GM23338 (cell line): ENCODE measurements at regions not wholly inside any gene's neighbourhood (a gene's known extent, or its start where the extent isn't known, plus 50 kb on each side); places are given as distances from the start of the nearest gene placed in this dataset.

Experiments
- ATAC-seq: fragments of 200-7000 bp; cut with Tn5 transposase; 3 replicates; pipeline ENCODE4 v1.9.1; 2020
- DNase-seq: peaks from one replicate; pipeline ENCODE4 v3.0.0-alpha.2; 2015; ENCODE audit warnings: low spot score
- H2AFZ ChIP-seq: fragments of 200-600 bp; sonication (generic); 2 replicates; pipeline ENCODE4 v1.8.0; 2016; ENCODE audit warnings: antibody characterized with exemption, mild to moderate bottlenecking, moderate library complexity
- H3F3A ChIP-seq: fragments of 200-600 bp; sonication (generic); replicated peaks from 2 replicates; pipeline ENCODE4 v1.8.0; 2017; ENCODE audit warnings: antibody characterized with exemption, mixed run types, low read depth
- H3K27ac ChIP-seq: fragments of 200-600 bp; sonication (generic); 2 replicates; pipeline ENCODE4 v1.6.1; 2016; ENCODE audit warnings: low read depth
- H3K27me3 ChIP-seq: fragments of 200-600 bp; sonication (generic); 2 replicates; pipeline ENCODE4 v1.8.0; 2016; ENCODE audit warnings: mild to moderate bottlenecking, mixed run types, moderate library complexity; ENCODE audit not compliant: insufficient read depth
- H3K36me3 ChIP-seq: fragments of 200-600 bp; sonication (generic); 2 replicates; pipeline ENCODE4 v1.8.0; 2016; ENCODE audit warnings: mild to moderate bottlenecking; ENCODE audit not compliant: insufficient read depth
- H3K4me1 ChIP-seq: fragments of 200-600 bp; sonication (generic); 2 replicates; pipeline ENCODE4 v1.8.0; 2016; ENCODE audit warnings: mild to moderate bottlenecking, moderate library complexity; ENCODE audit not compliant: insufficient read depth
- H3K4me2 ChIP-seq: fragments of 200-600 bp; sonication (generic); 2 replicates; pipeline ENCODE4 v1.7.1; 2017; ENCODE audit warnings: mixed run types
- H3K4me3 ChIP-seq: fragments of 200-600 bp; sonication (generic); 2 replicates; pipeline ENCODE4 v1.6.1; 2016; ENCODE audit warnings: mixed run types
- H3K79me2 ChIP-seq: fragments of 200-600 bp; sonication (generic); replicated peaks from 2 replicates; pipeline ENCODE4 v1.8.0; 2017; ENCODE audit warnings: mild to moderate bottlenecking; ENCODE audit not compliant: insufficient read depth
- H3K9me2 ChIP-seq: fragments of 200-600 bp; sonication (generic); 2 replicates; pipeline ENCODE4 v1.8.0; 2017; ENCODE audit not compliant: insufficient read depth
- H4K20me1 ChIP-seq: fragments of 200-600 bp; sonication (generic); replicated peaks from 2 replicates; pipeline ENCODE4 v1.8.0; 2017; ENCODE audit warnings: mild to moderate bottlenecking; ENCODE audit not compliant: insufficient read depth
- H3K27ac Mint-ChIP-seq: 2 replicates; pipeline ENCODE4 v1.8.0; 2020; ENCODE audit warnings: inconsistent platforms, mild to moderate bottlenecking, moderate library complexity, mixed read lengths
- H3K27me3 Mint-ChIP-seq: 3 replicates; pipeline ENCODE4 v1.8.0; 2022; ENCODE audit warnings: low read depth, mild to moderate bottlenecking, moderate library complexity, mixed read lengths, inconsistent platforms; ENCODE audit not compliant: insufficient read depth, poor library complexity
- H3K36me3 Mint-ChIP-seq: 3 replicates; pipeline ENCODE4 v1.8.0; 2021; ENCODE audit warnings: low read depth, mild to moderate bottlenecking, inconsistent platforms, moderate library complexity, mixed read lengths
- H3K4me1 Mint-ChIP-seq: 3 replicates; pipeline ENCODE4 v1.8.0; 2020; ENCODE audit warnings: mild to moderate bottlenecking, inconsistent platforms, mixed read lengths
- H3K4me3 Mint-ChIP-seq: 3 replicates; pipeline ENCODE4 v1.8.0; 2021; ENCODE audit warnings: moderate library complexity, mild to moderate bottlenecking, inconsistent platforms, mixed read lengths
- H3K9me3 Mint-ChIP-seq: 3 replicates; pipeline ENCODE4 v1.8.0; 2020; ENCODE audit warnings: moderate library complexity, mild to moderate bottlenecking, inconsistent platforms, mixed read lengths
- CREB1 ChIP-seq: fragments of 250-450 bp; sonication (Bioruptor Pico); IDR thresholded peaks from 2 replicates; pipeline ENCODE4 v1.5.0; 2020; ENCODE audit warnings: low read depth, mild to moderate bottlenecking, moderate library complexity
- ETS1 ChIP-seq: IDR thresholded peaks from 2 replicates; pipeline ENCODE4 v1.6.1; 2016; ENCODE audit warnings: antibody characterized with exemption
- EZH2 ChIP-seq: fragments of 200-600 bp; sonication (generic); IDR thresholded peaks from one replicate; pipeline ENCODE4 v1.8.0; 2017; ENCODE audit warnings: antibody characterized with exemption, mild to moderate bottlenecking, low read depth; ENCODE audit not compliant: unreplicated experiment
- EZH2phosphoT487 ChIP-seq: fragments of 200-600 bp; sonication (generic); IDR thresholded peaks from one replicate; pipeline ENCODE4 v1.8.1; 2018; ENCODE audit warnings: antibody characterized with exemption; ENCODE audit not compliant: unreplicated experiment
- JUNB ChIP-seq: IDR thresholded peaks from one replicate; pipeline ENCODE4 v1.6.1; 2016; ENCODE audit warnings: antibody characterized with exemption; ENCODE audit not compliant: unreplicated experiment
- POLR2AphosphoS5 ChIP-seq: IDR thresholded peaks from 2 replicates; pipeline ENCODE4 v1.6.1; 2016; ENCODE audit warnings: antibody characterized with exemption, low read depth
- REST ChIP-seq: IDR thresholded peaks from one replicate; pipeline ENCODE4 v1.6.1; 2018; ENCODE audit warnings: antibody characterized with exemption; ENCODE audit not compliant: unreplicated experiment
- STAT1 ChIP-seq: IDR thresholded peaks from one replicate; pipeline ENCODE4 v1.6.1; 2016; ENCODE audit warnings: antibody characterized with exemption; ENCODE audit not compliant: unreplicated experiment
- ZNF114 ChIP-seq: fragments of 250-450 bp; sonication (Bioruptor Pico); IDR thresholded peaks from 2 replicates; pipeline ENCODE4 v1.5.0; 2020; ENCODE audit warnings: mild to moderate bottlenecking, moderate library complexity
- ZNF331 ChIP-seq: fragments of 250-450 bp; sonication (Bioruptor Pico); IDR thresholded peaks from 2 replicates; pipeline ENCODE4 v1.5.0; 2020; ENCODE audit warnings: low read depth, mild to moderate bottlenecking, moderate library complexity
- ZNF462 ChIP-seq: fragments of 250-450 bp; sonication (Bioruptor Pico); IDR thresholded peaks from 2 replicates; pipeline ENCODE4 v1.5.0; 2020; ENCODE audit warnings: mild to moderate bottlenecking, moderate library complexity
- TF ChIP-seq, protein P1 (sequence below), 2 experiments: fragments of 200-600 bp in 1 of 2; sonication (generic) in 1 of 2; conservative IDR thresholded peaks; 2 replicates each; pipeline versions ENCODE4 v1.5.1 to v1.6.1; 2016 to 2017; ENCODE audit warnings: antibody characterized with exemption in 2 of 2, low read depth in 2 of 2, mild to moderate bottlenecking in 2 of 2, moderate library complexity in 1 of 2

GRCh38 chr11:16528639-16529038, 172.3 kb upstream of the SOX6 start:
- Histone ChIP-seq H3K27ac (no peak overlapping the region), H3K4me1 (no peaks in the 10 kb centered on the region), H3F3A (no peaks in the 10 kb centered on the region), H3K4me3 (no peak overlapping the region), H2AFZ (no peak overlapping the region), H3K36me3 (no peaks in the 10 kb centered on the region), H3K4me2 (no peak overlapping the region), H3K9me2 (no peaks in the 10 kb centered on the region), H3K79me2 (no peaks in the 10 kb centered on the region), H4K20me1 (no peaks in the 10 kb centered on the region), H3K27me3 (no peaks in the 10 kb centered on the region)
- H3K9me3 Mint-ChIP-seq, result no peaks in the 10 kb centered on the region
- no peak overlapping the region for H3K4me3 Mint-ChIP-seq
- TF ChIP-seq ETS1 (no peak), ZNF114 (CRISPR knock-in tag) (no peak), ZNF462 (CRISPR knock-in tag) (no peak), STAT1 (no peak), JUNB (no peak), REST (no peak), CREB1 (no peak), EZH2 (no peak), ZNF331 (CRISPR knock-in tag) (no peak), POLR2AphosphoS5 (no peak), EZH2phosphoT487 (no peak)
- TF ChIP-seq, protein P1, sequence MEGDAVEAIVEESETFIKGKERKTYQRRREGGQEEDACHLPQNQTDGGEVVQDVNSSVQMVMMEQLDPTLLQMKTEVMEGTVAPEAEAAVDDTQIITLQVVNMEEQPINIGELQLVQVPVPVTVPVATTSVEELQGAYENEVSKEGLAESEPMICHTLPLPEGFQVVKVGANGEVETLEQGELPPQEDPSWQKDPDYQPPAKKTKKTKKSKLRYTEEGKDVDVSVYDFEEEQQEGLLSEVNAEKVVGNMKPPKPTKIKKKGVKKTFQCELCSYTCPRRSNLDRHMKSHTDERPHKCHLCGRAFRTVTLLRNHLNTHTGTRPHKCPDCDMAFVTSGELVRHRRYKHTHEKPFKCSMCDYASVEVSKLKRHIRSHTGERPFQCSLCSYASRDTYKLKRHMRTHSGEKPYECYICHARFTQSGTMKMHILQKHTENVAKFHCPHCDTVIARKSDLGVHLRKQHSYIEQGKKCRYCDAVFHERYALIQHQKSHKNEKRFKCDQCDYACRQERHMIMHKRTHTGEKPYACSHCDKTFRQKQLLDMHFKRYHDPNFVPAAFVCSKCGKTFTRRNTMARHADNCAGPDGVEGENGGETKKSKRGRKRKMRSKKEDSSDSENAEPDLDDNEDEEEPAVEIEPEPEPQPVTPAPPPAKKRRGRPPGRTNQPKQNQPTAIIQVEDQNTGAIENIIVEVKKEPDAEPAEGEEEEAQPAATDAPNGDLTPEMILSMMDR (conservative IDR thresholded peaks at IDR 0.05; ENCODE audit: low read depth in 2 of 2), result no peak
- H3K27me3 Mint-ChIP-seq, result no peaks in the 10 kb centered on the region
- no peaks in the 10 kb centered on the region for H3K4me1 Mint-ChIP-seq
- DNase-seq (no peak), ATAC-seq (no peak)
- H3K36me3 Mint-ChIP-seq, result no peaks in the 10 kb centered on the region
- H3K27ac Mint-ChIP-seq, result no peak overlapping the region
